ENCODE measurements at regions not wholly inside any gene's neighbourhood (a gene's known extent, or its start where the extent isn't known, plus 50 kb on each side); places are given as distances from the start of the nearest gene placed in this dataset.

DNA sequence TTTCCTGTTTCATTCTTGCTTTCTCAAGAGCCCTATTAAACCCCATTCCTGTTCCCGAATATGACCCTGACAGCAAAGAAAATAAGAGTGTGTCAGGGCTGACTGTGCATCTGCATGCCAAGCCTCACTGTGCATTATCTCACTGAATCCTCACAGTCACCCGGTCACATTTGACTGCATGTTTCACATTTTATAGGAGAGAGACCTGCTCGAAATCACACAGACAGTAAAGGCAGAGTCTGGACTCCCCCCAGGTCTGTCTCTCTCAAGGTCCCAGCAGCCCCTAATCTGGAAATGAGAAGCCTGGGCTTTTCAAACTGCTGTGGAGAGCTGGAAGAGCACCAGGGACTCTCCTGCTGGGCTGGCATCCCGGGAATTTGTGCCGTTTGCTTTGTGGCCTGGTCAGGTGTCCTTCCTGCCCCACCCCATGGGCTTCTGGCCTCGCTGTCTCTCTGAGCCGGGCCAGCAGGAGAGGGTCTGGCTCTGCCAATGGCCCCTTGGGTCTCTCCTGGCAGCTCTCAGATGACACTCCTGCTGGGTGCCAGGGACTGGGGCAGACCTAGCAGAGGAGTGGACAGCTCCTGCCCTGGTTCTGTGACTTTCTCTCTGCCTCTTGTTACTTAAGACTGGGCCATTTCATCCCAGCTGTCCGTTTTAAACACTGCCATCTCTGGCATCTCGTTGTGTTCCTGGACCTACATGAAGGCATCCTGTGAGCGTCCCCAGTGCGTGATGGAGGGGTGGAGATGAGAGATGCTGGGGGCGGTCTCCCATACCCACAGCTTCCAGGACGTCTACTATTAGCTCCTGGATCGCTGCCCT is 173.6 kb downstream of the ARHGAP12 start:
- Mint-ChIP-seq H3K9me3 (no peaks in the 10 kb centered on the region), H3K36me3 (ENCODE audit: low read depth) (peaks cover 6% of the 10 kb centered on the region), H3K4me1 (peaks cover 5% of the 10 kb centered on the region), H3K27ac (peak overlapping the region; percentile 67), H3K4me3 (no peak overlapping the region), H3K27me3 (no peaks in the 10 kb centered on the region)
- ATAC-seq (replicated peaks), result no peak

DNA sequence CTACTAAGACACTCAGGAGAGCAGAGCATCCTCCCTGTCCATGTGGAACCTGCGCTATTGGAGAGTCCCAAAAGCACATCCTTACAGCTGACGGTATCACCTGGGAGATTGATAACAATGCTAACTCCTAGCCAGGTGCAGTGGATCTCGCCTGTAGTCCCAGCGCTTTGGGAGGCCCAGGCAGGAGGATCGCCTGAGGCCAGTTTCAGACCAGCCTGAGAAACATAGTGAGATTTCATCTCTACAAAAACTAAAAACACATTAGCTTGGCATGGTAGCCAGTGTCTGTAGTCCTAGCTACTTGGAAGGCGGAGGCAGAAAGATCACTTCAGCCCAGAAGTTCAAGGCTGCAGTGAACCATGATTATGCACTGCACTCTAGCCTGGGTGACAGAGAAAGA is 174.9 kb downstream of the ARHGAP12 start:
- no peak overlapping the region for H3K27ac Mint-ChIP-seq
- no peaks in the 10 kb centered on the region for H3K27me3 Mint-ChIP-seq
- no peaks in the 10 kb centered on the region for H3K9me3 Mint-ChIP-seq
- no peak overlapping the region for H3K4me3 Mint-ChIP-seq
- peaks cover 5% of the 10 kb centered on the region for H3K4me1 Mint-ChIP-seq
- no peak for ATAC-seq (replicated peaks)
- no peaks in the 10 kb centered on the region for H3K36me3 Mint-ChIP-seq (ENCODE audit: low read depth)

DNA sequence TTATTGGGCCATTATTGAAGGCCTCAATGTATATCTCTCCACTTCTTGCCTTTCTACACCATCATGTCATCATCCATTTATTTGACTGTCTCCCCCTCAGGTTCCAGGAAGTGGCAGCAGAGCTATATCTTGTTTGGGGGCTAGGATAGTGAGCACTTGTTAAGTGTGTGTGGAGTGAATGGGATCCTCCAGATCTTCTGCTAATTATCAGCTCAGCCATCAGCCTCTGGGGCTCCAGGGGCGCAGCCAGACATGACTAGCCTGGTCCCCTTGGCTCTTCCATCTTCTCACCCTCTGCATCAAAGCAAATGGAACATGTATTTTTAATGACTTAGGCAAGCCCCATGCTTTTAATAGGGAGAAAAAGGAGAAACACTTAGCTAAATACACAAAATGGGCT is 176.5 kb downstream of the ARHGAP12 start:
- no peaks in the 10 kb centered on the region for H3K9me3 Mint-ChIP-seq
- H3K27me3 Mint-ChIP-seq, result no peaks in the 10 kb centered on the region
- no peaks in the 10 kb centered on the region for H3K36me3 Mint-ChIP-seq (ENCODE audit: low read depth)
- no peak for ATAC-seq (replicated peaks)
- no peak overlapping the region for H3K4me3 Mint-ChIP-seq
- H3K27ac Mint-ChIP-seq, result no peak overlapping the region
- peaks cover 6% of the 10 kb centered on the region for H3K4me1 Mint-ChIP-seq

DNA sequence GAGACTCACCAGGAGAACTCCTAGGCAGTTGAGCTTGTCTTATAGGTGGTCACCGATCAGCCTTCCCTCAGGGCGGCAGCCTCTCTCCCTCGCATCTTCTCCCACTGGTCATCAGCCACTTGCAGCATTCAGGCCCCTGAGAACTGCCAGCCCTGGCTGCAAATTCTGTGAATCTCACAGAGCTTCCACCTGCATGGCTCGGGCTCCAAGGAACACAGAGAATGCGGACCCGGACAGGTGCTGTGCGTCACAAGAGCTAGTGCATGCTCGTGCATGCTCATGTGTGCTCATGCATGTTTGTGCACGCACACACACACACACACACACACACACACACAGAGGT is 176.9 kb downstream of the ARHGAP12 start:
- Mint-ChIP-seq H3K27ac (no peak overlapping the region), H3K4me1 (peaks cover 10% of the 10 kb centered on the region), H3K36me3 (ENCODE audit: low read depth) (no peaks in the 10 kb centered on the region), H3K4me3 (no peak overlapping the region), H3K27me3 (no peaks in the 10 kb centered on the region), H3K9me3 (no peaks in the 10 kb centered on the region)
- ATAC-seq (replicated peaks), result no peak

DNA sequence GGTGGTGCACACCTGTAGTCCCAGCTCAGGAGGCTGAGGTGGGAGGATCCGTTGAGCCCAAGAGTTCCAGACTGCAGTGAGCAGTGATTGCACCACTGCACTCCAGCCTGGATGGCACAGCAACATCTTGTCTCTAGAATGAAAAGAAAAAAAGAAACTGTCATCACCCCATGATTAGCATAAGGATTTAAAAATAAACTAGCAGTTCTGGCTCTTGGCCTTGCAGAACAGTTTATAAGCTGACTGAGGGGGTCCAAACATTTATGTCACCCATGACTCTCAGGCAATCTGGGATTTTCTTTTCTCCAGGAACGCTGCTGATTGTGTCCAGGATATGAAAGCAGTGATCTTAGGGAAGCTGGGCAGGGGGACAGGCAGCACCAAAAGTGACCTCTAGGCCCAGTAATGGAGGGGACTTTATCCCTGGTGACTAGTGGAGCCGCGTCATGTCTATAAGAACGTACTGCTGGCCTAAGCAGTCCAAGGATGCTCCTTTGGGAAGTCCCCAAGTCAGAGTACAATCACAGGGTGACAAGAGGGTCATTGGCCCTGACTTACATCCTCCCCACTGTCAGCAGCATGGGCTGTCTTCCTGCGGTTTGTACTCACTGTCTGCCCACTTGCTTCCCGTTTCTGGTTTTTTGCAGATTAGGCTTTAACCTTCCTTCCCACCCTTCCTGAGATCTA is 177.4 kb downstream of the ARHGAP12 start:
- peak overlapping the region; percentile 63 for H3K27ac Mint-ChIP-seq
- H3K27me3 Mint-ChIP-seq, result no peaks in the 10 kb centered on the region
- H3K4me1 Mint-ChIP-seq, result peaks cover 10% of the 10 kb centered on the region
- peak; percentile 45 for ATAC-seq (replicated peaks)
- H3K4me3 Mint-ChIP-seq, result no peak overlapping the region
- no peaks in the 10 kb centered on the region for H3K36me3 Mint-ChIP-seq (ENCODE audit: low read depth)
- H3K9me3 Mint-ChIP-seq, result no peaks in the 10 kb centered on the region

DNA sequence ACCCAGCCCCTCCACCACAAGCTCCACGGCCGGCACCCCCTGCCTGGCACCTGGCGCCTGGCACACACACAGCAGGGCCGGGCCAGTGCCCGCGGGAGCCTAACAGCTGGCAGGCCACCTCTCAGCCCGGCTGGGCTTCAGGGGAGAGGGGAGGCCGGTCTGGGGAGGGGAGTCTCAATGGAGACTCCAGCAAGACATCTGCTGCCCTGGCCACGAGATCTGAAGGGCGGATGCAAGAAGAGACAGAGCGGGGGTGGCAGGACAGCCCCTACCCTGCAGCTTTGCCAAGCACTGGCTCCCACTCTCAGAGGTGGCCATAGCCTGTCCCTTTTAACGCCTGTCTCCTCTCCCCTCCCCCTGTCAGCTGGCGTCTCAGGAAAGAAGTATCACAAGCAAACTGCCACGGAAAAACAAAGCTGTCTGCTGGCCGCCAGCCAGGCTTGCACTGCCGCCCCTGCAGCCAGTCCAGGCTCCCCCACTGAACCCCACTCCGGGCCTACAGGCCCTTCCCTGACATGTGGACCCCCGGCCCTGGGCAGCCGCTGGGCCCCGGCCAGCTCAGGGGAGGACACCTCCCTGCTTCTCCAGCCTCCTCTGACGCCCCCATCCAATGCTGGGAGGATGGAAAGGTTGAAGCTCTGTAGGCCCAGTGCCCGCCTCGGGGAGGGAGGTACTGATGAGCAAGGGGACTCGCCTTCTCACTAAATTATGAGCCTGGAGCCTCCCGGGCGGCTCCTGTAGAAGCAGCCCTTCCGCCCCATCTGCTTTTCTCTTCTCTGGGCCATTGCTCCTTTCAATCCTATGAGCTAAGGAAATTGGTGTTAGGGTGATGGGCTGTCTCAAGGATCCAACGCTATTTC is 178.4 kb downstream of the ARHGAP12 start:
- Mint-ChIP-seq H3K27me3 (no peaks in the 10 kb centered on the region), H3K4me1 (peaks cover 5% of the 10 kb centered on the region), H3K36me3 (ENCODE audit: low read depth) (no peaks in the 10 kb centered on the region), H3K4me3 (no peak overlapping the region), H3K9me3 (no peaks in the 10 kb centered on the region), H3K27ac (peak overlapping the region; percentile 63)
- no peak for ATAC-seq (replicated peaks)

DNA sequence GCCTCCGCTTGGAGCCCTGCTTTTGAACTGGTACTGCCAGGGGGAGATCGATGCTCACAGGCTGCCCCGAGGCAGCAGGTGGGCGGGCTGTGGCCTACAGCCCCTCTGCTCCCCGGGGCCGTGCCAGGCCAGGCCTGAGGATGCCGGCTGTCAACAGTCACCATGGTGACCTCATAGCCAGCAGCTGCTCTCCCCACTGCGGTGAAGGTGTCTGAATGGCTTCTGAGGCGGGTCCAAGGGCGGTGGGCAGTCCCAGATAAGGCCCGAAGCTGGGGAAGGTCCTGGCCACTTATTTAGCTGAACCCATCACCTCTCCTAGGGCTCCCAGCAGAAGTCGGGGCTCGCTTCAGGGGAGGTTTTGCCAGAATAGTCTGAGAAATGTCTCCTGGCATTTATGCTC is 179.3 kb downstream of the ARHGAP12 start:
- no peaks in the 10 kb centered on the region for H3K9me3 Mint-ChIP-seq
- H3K4me3 Mint-ChIP-seq, result no peak overlapping the region
- no peak for ATAC-seq (replicated peaks)
- H3K4me1 Mint-ChIP-seq, result peaks cover 5% of the 10 kb centered on the region
- H3K36me3 Mint-ChIP-seq (ENCODE audit: low read depth), result no peaks in the 10 kb centered on the region
- no peak overlapping the region for H3K27ac Mint-ChIP-seq
- no peaks in the 10 kb centered on the region for H3K27me3 Mint-ChIP-seq

DNA sequence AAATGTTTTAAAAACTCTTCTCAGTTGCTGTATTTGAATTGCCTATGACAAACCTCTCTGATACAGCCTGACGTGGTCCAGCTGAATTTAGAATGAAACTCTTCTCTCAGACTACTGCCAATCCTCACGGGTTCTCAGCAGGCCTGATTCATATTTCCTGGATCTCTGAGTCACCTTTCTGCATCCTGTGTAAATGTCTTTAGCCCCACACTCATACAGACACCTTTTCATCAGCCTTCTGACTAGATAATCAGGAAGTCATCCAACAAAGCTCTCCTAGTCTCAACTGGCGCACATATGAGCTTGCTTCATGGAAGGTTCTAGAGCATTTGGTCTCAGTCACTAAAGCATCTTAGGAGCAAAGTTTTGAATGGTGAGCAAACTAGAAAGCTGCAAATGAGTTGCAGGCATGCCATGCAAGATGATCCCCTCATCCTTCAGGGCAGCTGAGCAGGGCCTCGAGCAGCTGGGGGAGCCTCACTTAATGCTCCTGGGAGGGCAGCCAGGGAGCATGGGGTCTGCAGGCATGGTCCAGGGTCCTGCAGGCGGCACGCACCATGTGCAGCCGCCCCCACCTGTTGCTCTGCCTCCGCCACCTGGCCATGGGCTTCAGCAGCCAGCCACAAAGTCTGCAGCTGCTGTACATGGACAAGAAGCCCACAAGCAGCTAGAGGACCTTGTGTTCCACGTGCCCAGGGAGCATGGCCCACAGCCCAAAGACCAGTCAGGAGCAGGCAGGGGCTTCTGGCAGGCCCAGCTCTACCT is 182.8 kb downstream of the ARHGAP12 start:
- Mint-ChIP-seq H3K27ac (peak overlapping the region; percentile 88), H3K4me3 (peak overlapping the region; percentile 57), H3K36me3 (ENCODE audit: low read depth) (no peaks in the 10 kb centered on the region), H3K27me3 (no peaks in the 10 kb centered on the region), H3K4me1 (peaks cover 10% of the 10 kb centered on the region), H3K9me3 (peaks cover 3% of the 10 kb centered on the region)
- peak; percentile 99 for ATAC-seq (replicated peaks)

DNA sequence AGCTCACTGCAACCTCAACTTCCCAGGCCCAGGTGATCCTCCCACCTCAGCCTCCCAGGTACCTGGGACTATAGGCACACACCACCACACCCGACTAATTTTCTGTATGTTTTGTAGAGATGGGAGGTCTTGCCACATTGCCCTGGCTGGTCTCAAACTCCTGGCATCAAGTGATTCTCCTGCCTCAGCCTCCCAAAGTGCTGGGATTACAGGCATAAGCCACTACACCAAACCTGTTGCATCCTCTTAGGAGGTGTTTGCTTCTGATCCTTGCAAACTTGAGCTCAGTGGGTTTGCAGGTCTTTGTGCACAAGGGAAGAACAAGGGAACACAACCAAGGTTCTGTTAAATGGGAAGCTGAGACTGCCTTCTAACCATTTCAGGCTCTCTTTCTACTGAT is 184.6 kb downstream of the ARHGAP12 start:
- peaks cover 10% of the 10 kb centered on the region for H3K4me1 Mint-ChIP-seq
- ATAC-seq (replicated peaks), result no peak

DNA sequence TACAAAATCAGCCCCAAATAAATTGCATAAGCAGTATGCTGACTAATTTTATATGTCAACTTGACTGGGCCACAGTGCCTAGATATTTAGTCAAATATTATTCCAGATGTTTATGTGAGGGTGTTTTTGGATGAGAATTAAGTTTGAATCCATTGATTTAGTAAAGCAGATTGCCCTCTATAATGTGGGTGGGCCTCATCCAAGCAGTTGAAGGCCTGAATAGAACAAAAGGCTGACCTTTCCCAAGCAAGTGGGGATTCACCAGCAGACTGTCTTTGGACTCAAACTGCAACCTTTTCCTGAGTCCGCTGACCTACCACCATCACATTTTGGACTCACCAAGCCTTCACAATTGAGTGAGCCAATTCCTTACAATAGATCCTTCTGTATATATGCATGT is 186.4 kb downstream of the ARHGAP12 start:
- peaks cover 10% of the 10 kb centered on the region for H3K4me1 Mint-ChIP-seq
- H3K9me3 Mint-ChIP-seq, result peaks cover 3% of the 10 kb centered on the region
- H3K4me3 Mint-ChIP-seq, result peak overlapping the region; percentile 3
- H3K27me3 Mint-ChIP-seq, result peaks cover 3% of the 10 kb centered on the region
- no peak for ATAC-seq (replicated peaks)
- H3K27ac Mint-ChIP-seq, result peak overlapping the region; percentile 23
- H3K36me3 Mint-ChIP-seq (ENCODE audit: low read depth), result no peaks in the 10 kb centered on the region

More for the DNA sequence above, 184.6 kb downstream of the ARHGAP12 start:
- H3K36me3 Mint-ChIP-seq (ENCODE audit: low read depth), result no peaks in the 10 kb centered on the region
- H3K9me3 Mint-ChIP-seq, result peaks cover 3% of the 10 kb centered on the region
- H3K4me3 Mint-ChIP-seq, result peak overlapping the region; percentile 57
- H3K27me3 Mint-ChIP-seq, result no peaks in the 10 kb centered on the region
- H3K27ac Mint-ChIP-seq, result peak overlapping the region; percentile 88

DNA sequence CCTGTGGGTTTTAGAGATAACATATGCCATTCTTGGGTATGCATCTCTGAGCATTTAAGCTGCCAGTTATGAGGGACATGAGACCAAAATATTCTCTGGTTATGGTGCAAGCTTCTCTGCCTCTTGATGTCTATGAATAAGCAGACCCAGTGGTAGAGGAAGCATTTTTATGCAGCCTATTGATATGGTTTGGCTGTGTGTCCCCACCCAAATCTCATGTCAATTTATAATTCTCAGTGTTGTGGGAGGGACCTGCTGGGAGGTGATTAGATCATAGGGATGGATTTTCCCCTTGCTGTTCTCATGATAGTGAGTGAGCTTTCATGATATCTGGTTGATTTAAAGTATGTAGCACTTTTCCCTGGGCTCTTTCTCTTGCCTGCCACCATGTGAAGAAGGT is 187.2 kb downstream of the ARHGAP12 start:
- peak overlapping the region; percentile 61 for H3K27ac Mint-ChIP-seq

DNA sequence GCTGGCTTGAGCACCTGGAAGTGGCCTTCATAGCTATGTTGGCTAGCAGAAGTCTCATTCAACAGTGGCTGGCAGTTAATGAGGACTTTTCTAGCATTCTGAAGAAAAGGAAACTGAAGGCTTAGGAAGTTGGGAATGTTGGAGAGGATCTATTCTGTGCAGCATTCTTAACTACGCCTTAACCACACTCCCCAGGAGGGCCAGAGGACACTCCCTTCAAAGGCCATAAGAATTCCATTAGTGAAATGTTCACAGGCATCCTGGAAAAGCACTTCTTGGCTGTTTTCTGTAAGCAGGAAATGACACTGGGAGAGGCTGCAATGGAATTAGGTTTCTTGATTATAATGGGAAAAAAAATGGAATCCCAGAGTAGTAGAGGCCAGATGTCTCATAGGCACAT is 188.9 kb downstream of the ARHGAP12 start:
- Mint-ChIP-seq H3K27me3 (peaks cover 3% of the 10 kb centered on the region), H3K27ac (no peak overlapping the region), H3K9me3 (peaks cover 8% of the 10 kb centered on the region), H3K4me1 (peaks cover 5% of the 10 kb centered on the region), H3K36me3 (ENCODE audit: low read depth) (no peaks in the 10 kb centered on the region), H3K4me3 (no peak overlapping the region)
- no peak for ATAC-seq (replicated peaks)

More for the DNA sequence above, 187.2 kb downstream of the ARHGAP12 start:
- peaks cover 5% of the 10 kb centered on the region for H3K4me1 Mint-ChIP-seq
- ATAC-seq (replicated peaks), result no peak
- H3K36me3 Mint-ChIP-seq (ENCODE audit: low read depth), result no peaks in the 10 kb centered on the region
- H3K9me3 Mint-ChIP-seq, result peaks cover 8% of the 10 kb centered on the region
- peaks cover 3% of the 10 kb centered on the region for H3K27me3 Mint-ChIP-seq
- peak overlapping the region; percentile 3 for H3K4me3 Mint-ChIP-seq

DNA sequence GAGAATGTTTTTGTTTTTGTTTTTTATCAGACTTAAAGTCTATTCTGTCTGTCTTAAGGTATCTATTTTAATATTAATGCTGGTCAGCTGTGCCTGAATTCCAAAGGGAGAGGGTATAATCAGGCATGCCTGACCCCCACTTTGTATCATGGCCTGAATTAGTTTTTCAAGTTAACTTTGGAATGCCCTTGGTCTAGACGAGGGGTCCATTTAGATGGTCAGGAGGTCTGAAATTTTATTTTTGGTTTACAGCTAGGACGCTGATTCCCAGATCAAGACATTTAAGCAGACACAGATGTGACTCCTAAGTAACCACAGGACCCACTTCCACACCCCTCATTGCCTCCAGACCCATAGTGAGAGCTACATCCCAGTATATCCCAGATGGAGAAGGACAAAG is 189.5 kb downstream of the ARHGAP12 start:
- Mint-ChIP-seq H3K27ac (no peak overlapping the region), H3K4me1 (peaks cover 5% of the 10 kb centered on the region), H3K27me3 (peaks cover 3% of the 10 kb centered on the region), H3K4me3 (no peak overlapping the region), H3K9me3 (peaks cover 8% of the 10 kb centered on the region), H3K36me3 (ENCODE audit: low read depth) (no peaks in the 10 kb centered on the region)
- ATAC-seq (replicated peaks), result no peak

DNA sequence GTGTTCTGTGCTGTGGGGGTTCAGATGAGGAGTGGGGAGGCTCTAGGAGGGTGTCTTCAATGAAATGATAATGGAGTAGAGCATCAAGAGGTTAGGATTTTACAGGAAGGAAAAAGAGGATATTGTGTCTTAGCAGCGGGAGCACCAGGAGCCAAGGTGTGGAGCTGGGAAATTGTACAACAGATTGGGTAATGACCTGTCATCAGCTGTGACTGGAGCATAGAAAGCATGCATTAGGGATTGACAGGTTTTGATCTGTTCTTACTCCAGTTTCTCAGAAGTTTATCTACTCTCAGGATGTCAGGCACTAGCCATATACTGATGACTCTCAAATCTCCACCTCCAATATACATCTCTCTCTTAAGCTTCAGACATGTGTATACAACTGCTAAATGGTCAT is 196.9 kb downstream of the ARHGAP12 start:
- no peak overlapping the region for H3K27ac Mint-ChIP-seq
- ATAC-seq (replicated peaks), result no peak
- no peaks in the 10 kb centered on the region for H3K36me3 Mint-ChIP-seq (ENCODE audit: low read depth)
- no peak overlapping the region for H3K4me3 Mint-ChIP-seq
- peaks cover 24% of the 10 kb centered on the region for H3K27me3 Mint-ChIP-seq
- no peaks in the 10 kb centered on the region for H3K4me1 Mint-ChIP-seq
- H3K9me3 Mint-ChIP-seq, result no peaks in the 10 kb centered on the region
